H1 (cell line): ENCODE measurements at regions not wholly inside any gene's neighbourhood (a gene's known extent, or its start where the extent isn't known, plus 50 kb on each side); places are given as distances from the start of the nearest gene placed in this dataset.

ENCODE experiments used
- CTCF ChIA-PET: fragments of 300-600 bp; sonication (Branson Sonifier 250); formaldehyde crosslinking; loops from one replicate; lab custom pipeline; 2021; ENCODE audit not compliant: partially characterized antibody; lab: Charles Lee
- POLR2A ChIA-PET: fragments of 300-600 bp; sonication (Branson Sonifier 250); formaldehyde crosslinking; loops from one replicate; lab custom pipeline; 2021; ENCODE audit warnings: inconsistent platforms; ENCODE audit not compliant: partially characterized antibody; lab: Charles Lee
- DNase-seq, 2 experiments: peaks; one replicate each; pipeline versions ENCODE4 v3.0.0 to v3.0.0-alpha.2; 2010 to 2022; ENCODE audit warnings: low spot score in 2 of 2, low read depth in 1 of 2, mixed read lengths in 1 of 2
- FAIRE-seq: peaks from 2 replicates; lab custom pipeline; 2011; peaks lifted over from hg19 to GRCh38; lab: Jason Lieb, UNC
- H2AFZ ChIP-seq: 2 replicates; pipeline ENCODE4 v1.8.1; 2012; ENCODE audit warnings: low read length, inconsistent platforms
- H2AK5ac ChIP-seq: 2 replicates; pipeline ENCODE4 v1.6.1; 2013; ENCODE audit warnings: low read depth, low read length
- H2BK120ac ChIP-seq: replicated peaks from 2 replicates; pipeline ENCODE3; 2013; ENCODE audit warnings: low read depth, low read length, inconsistent platforms
- H2BK12ac ChIP-seq: 2 replicates; pipeline ENCODE4 v1.6.1; 2013; ENCODE audit warnings: low read depth, low read length
- H2BK15ac ChIP-seq: 2 replicates; pipeline ENCODE4 v1.6.1; 2013; ENCODE audit warnings: low read length
- H2BK20ac ChIP-seq: 2 replicates; pipeline ENCODE4 v1.6.1; 2013; ENCODE audit warnings: low read length
- H2BK5ac ChIP-seq: 2 replicates; pipeline ENCODE4 v1.6.1; 2013; ENCODE audit warnings: low read depth, low read length
- H3K14ac ChIP-seq: 2 replicates; pipeline ENCODE4 v1.6.1; 2013; ENCODE audit warnings: inconsistent platforms; ENCODE audit not compliant: insufficient read length
- H3K18ac ChIP-seq: 2 replicates; pipeline ENCODE4 v1.6.1; 2013; ENCODE audit warnings: low read length; ENCODE audit errors: extremely low read depth
- H3K23ac ChIP-seq: 2 replicates; pipeline ENCODE4 v1.6.1; 2013; ENCODE audit warnings: inconsistent platforms; ENCODE audit not compliant: insufficient read length
- H3K23me2 ChIP-seq: 2 replicates; pipeline ENCODE4 v1.6.1; 2013; ENCODE audit warnings: low read depth, low read length
- H3K27ac ChIP-seq: 2 replicates; pipeline ENCODE4 v1.6.1; 2011; ENCODE audit warnings: low read depth, low read length, inconsistent platforms
- H3K27me3 ChIP-seq, 4 experiments: replicated peaks in 1 of 4; 1 replicate in 1 of 4; 2 replicates in 3 of 4; pipeline versions ENCODE4 v1.6.1 to v1.8.1; 2011 to 2013; ENCODE audit warnings: low read length in 3 of 4, mild to moderate bottlenecking in 3 of 4, inconsistent platforms in 2 of 4, mixed read lengths in 2 of 4, moderate library complexity in 1 of 4; ENCODE audit not compliant: control insufficient read depth in 3 of 4, insufficient read depth in 3 of 4; ENCODE audit errors: extremely low read depth in 1 of 4
- H3K36me3 ChIP-seq, 4 experiments: 2 replicates each; pipeline versions ENCODE4 v1.6.1 to v1.8.1; 2011 to 2013; ENCODE audit warnings: mild to moderate bottlenecking in 4 of 4, low read length in 3 of 4, moderate library complexity in 2 of 4, control low read depth in 1 of 4, inconsistent platforms in 1 of 4; ENCODE audit not compliant: insufficient read depth in 4 of 4, control insufficient read depth in 2 of 4
- H3K4ac ChIP-seq: replicated peaks from 2 replicates; pipeline ENCODE3; 2013; ENCODE audit warnings: low read length, low read depth, mixed read lengths, inconsistent platforms; ENCODE audit not compliant: insufficient read length
- H3K4me1 ChIP-seq, 4 experiments: replicated peaks in 1 of 4; 1 replicate in 1 of 4; 2 replicates in 3 of 4; pipeline versions ENCODE4 v1.6.1 to v1.8.1; 2011 to 2013; ENCODE audit warnings: low read length in 3 of 4, inconsistent platforms in 2 of 4, mixed read lengths in 1 of 4; ENCODE audit not compliant: insufficient read depth in 4 of 4, control insufficient read depth in 3 of 4
- H3K4me2 ChIP-seq, 2 experiments: 2 replicates each; pipeline versions ENCODE4 v1.6.1 to v1.8.1; 2011 to 2013; ENCODE audit warnings: low read depth in 2 of 2, low read length in 2 of 2, control low read depth in 1 of 2, inconsistent platforms in 1 of 2, mild to moderate bottlenecking in 1 of 2; ENCODE audit not compliant: insufficient read depth in 1 of 2
- H3K4me3 ChIP-seq, 4 experiments: fragments of 200-600, 300-600 bp in 1 of 4; sonication (generic), shearing (Covaris generic), sonication (Bioruptor Twin) in 1 of 4; 2 replicates each; pipeline versions ENCODE4 v1.5.1 to v1.8.1; 2011 to 2016; ENCODE audit warnings: low read length in 4 of 4, low read depth in 3 of 4, control low read depth in 2 of 4, inconsistent platforms in 2 of 4, mild to moderate bottlenecking in 2 of 4, mixed read lengths in 1 of 4, moderate library complexity in 1 of 4; ENCODE audit not compliant: insufficient read depth in 2 of 4; ENCODE audit errors: extremely low read depth in 1 of 4
- H3K56ac ChIP-seq: replicated peaks from 2 replicates; pipeline ENCODE3; 2013; ENCODE audit warnings: low read depth, mild to moderate bottlenecking, mixed read lengths, low read length, inconsistent platforms; ENCODE audit not compliant: insufficient read length
- H3K79me1 ChIP-seq: 2 replicates; pipeline ENCODE4 v1.6.1; 2013; ENCODE audit warnings: low read depth, low read length, control low read depth
- H3K79me2 ChIP-seq, 2 experiments: 2 replicates each; pipeline versions ENCODE4 v1.6.1 to v1.8.1; 2012 to 2013; ENCODE audit warnings: low read length in 2 of 2, mild to moderate bottlenecking in 2 of 2, inconsistent platforms in 1 of 2; ENCODE audit not compliant: insufficient read depth in 2 of 2, control insufficient read depth in 1 of 2
- H3K9ac ChIP-seq, 4 experiments: replicated peaks in 1 of 4; 1 replicate in 1 of 4; 2 replicates in 3 of 4; pipeline versions ENCODE4 v1.6.1 to v1.8.1; 2011 to 2013; ENCODE audit warnings: low read depth in 3 of 4, low read length in 3 of 4, control low read depth in 2 of 4, mild to moderate bottlenecking in 2 of 4, moderate library complexity in 2 of 4, inconsistent platforms in 1 of 4; ENCODE audit errors: extremely low read depth in 1 of 4
- H3K9me3 ChIP-seq, 2 experiments: 2 replicates each; pipeline versions ENCODE4 v1.6.1 to v1.8.1; 2012 to 2013; ENCODE audit warnings: mild to moderate bottlenecking in 2 of 2, moderate library complexity in 2 of 2, control low read depth in 1 of 2, inconsistent platforms in 1 of 2, low read depth in 1 of 2, low read length in 1 of 2, mixed read lengths in 1 of 2; ENCODE audit not compliant: insufficient read depth in 2 of 2
- H4K20me1 ChIP-seq, 2 experiments: replicated peaks in 1 of 2; 2 replicates each; pipeline versions ENCODE3 to v1.8.1; 2011 to 2013; ENCODE audit warnings: inconsistent platforms in 2 of 2, low read length in 2 of 2, mild to moderate bottlenecking in 1 of 2; ENCODE audit not compliant: insufficient read depth in 2 of 2, control insufficient read depth in 1 of 2
- H4K5ac ChIP-seq: 2 replicates; pipeline ENCODE4 v1.6.1; 2013; ENCODE audit warnings: low read length, low read depth, mixed read lengths, inconsistent platforms; ENCODE audit not compliant: insufficient read length
- H4K8ac ChIP-seq: 2 replicates; pipeline ENCODE4 v1.8.0; 2013; ENCODE audit warnings: mild to moderate bottlenecking, moderate library complexity, low read length, inconsistent platforms; ENCODE audit not compliant: insufficient read depth; ENCODE audit errors: extremely low read depth
- H4K91ac ChIP-seq: replicated peaks from 2 replicates; pipeline ENCODE3; 2013; ENCODE audit warnings: low read length, mixed read lengths, inconsistent platforms; ENCODE audit not compliant: insufficient read length
- ATF2 ChIP-seq: IDR thresholded peaks from 2 replicates; pipeline ENCODE4 v1.6.1; 2012; ENCODE audit warnings: low read length, inconsistent platforms
- CREB1 ChIP-seq: IDR thresholded peaks from 2 replicates; pipeline ENCODE4 v1.6.1; 2012; ENCODE audit warnings: inconsistent platforms
- JUN ChIP-seq: IDR thresholded peaks from 2 replicates; pipeline ENCODE4 v1.6.1; 2011; ENCODE audit warnings: low read depth, mild to moderate bottlenecking, improper control_type of control experiment, low read length
- KDM1A ChIP-seq: fragments of 200-600, 300-600 bp; sonication (generic); IDR thresholded peaks from 2 replicates; pipeline ENCODE4 v1.7.1; 2016; ENCODE audit warnings: mild to moderate bottlenecking, low read length, borderline replicate concordance
- RBBP5 ChIP-seq: IDR thresholded peaks from 2 replicates; pipeline ENCODE4 v1.7.1; 2012; ENCODE audit warnings: low read depth, mild to moderate bottlenecking, inconsistent platforms, low read length, moderate library complexity, borderline replicate concordance
- TBP ChIP-seq: IDR thresholded peaks from 2 replicates; pipeline ENCODE4 v1.6.1; 2011; ENCODE audit warnings: low read depth, low read length, improper control_type of control experiment
- USF2 ChIP-seq: IDR thresholded peaks from 2 replicates; pipeline ENCODE4 v1.6.1; 2011; ENCODE audit warnings: low read length, improper control_type of control experiment
- WGBS, 2 experiments: shearing (Covaris generic) in 1 of 2; methylation state at CpG; one replicate each; pipeline versions ENCODE4 v1.1.6 to v1.1.7; 2013 to 2015; ENCODE audit warnings: low lambda C conversion rate in 2 of 2, mixed read lengths in 2 of 2, inconsistent platforms in 1 of 2, low coverage in 1 of 2, missing lambda C conversion rate in 1 of 2; ENCODE audit not compliant: insufficient replicate concordance in 2 of 2, insufficient coverage in 1 of 2, insufficient read length in 1 of 2; ENCODE audit errors: extremely low coverage in 1 of 2, missing lambda C conversion rate in 1 of 2; 5-methylcytosine and 5-hydroxymethylcytosine counted together
- TF ChIP-seq, protein P1 (sequence below), 3 experiments: IDR thresholded peaks; 1 replicate in 2 of 3; 2 replicates in 1 of 3; pipeline versions ENCODE4 v1.5.1 to v1.6.1; 2011; ENCODE audit warnings: low read length in 3 of 3, mild to moderate bottlenecking in 3 of 3, inconsistent platforms in 2 of 3, low read depth in 1 of 3, moderate library complexity in 1 of 3; ENCODE audit not compliant: insufficient read depth in 1 of 3; ENCODE audit errors: control extremely low read depth in 1 of 3

GRCh38 chr5:115424446-115424845 lies 120.1 kb downstream of the FEM1C start:
- FAIRE-seq = no peak
- CTCF ChIA-PET = interaction anchor here (0.7 to 1.7 kb wide), 7 partner anchors 10 to 150 kb away, joined by 3 to 5 read pairs (median 4); no protein-coding TSS in a partner anchor
- Histone ChIP-seq H2AFZ (no peak overlapping the region), H3K18ac (no peak overlapping the region), H3K9me3 (no peaks in the 10 kb centered on the region), H4K91ac (no peak overlapping the region), H3K36me3 (no peaks in the 10 kb centered on the region), H4K8ac (no peak overlapping the region), H3K79me2 (no peaks in the 10 kb centered on the region), H3K27me3 (no peaks in the 10 kb centered on the region), H3K4me2 (no peak overlapping the region), H4K5ac (no peak overlapping the region), H3K14ac (no peak overlapping the region), H3K9ac (no peak overlapping the region), H3K27ac (no peak overlapping the region), H3K23me2 (no peaks in the 10 kb centered on the region), H2BK15ac (no peak overlapping the region), H2BK5ac (no peak overlapping the region), H3K4me3 (no peak overlapping the region), H4K20me1 (no peaks in the 10 kb centered on the region), H3K23ac (no peak overlapping the region), H2BK120ac (no peak overlapping the region), H2BK20ac (no peak overlapping the region), H3K79me1 (no peaks in the 10 kb centered on the region), H3K4ac (no peak overlapping the region), H2BK12ac (no peak overlapping the region), H3K56ac (no peak overlapping the region), H2AK5ac (no peak overlapping the region), H3K4me1 (peaks cover 0 to 6% (median 2%) of the 10 kb centered on the region in 4 experiments; a peak in 1 of 7 replicates)
- POLR2A ChIA-PET = no interaction called here
- 87% methylated on average over 3 of the region's 3 CpGs; no CpG with 5 or more reads in 1 of the 2 experiments for WGBS, 2 experiments
- no peak for DNase-seq
- TF ChIP-seq USF2 = no peak
- TF ChIP-seq TBP = no peak
- TF ChIP-seq, protein P1, sequence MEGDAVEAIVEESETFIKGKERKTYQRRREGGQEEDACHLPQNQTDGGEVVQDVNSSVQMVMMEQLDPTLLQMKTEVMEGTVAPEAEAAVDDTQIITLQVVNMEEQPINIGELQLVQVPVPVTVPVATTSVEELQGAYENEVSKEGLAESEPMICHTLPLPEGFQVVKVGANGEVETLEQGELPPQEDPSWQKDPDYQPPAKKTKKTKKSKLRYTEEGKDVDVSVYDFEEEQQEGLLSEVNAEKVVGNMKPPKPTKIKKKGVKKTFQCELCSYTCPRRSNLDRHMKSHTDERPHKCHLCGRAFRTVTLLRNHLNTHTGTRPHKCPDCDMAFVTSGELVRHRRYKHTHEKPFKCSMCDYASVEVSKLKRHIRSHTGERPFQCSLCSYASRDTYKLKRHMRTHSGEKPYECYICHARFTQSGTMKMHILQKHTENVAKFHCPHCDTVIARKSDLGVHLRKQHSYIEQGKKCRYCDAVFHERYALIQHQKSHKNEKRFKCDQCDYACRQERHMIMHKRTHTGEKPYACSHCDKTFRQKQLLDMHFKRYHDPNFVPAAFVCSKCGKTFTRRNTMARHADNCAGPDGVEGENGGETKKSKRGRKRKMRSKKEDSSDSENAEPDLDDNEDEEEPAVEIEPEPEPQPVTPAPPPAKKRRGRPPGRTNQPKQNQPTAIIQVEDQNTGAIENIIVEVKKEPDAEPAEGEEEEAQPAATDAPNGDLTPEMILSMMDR (IDR thresholded peaks at IDR 0.05; ENCODE audit: control extremely low read depth in 1 of 3, insufficient read depth in 1 of 3, low read depth in 1 of 3, low read length in 3 of 3) = no peak
- no peak for TF ChIP-seq JUN
- no peak for TF ChIP-seq KDM1A
- TF ChIP-seq CREB1 = no peak
- TF ChIP-seq RBBP5 = no peak
- TF ChIP-seq ATF2 = no peak
